ENCODE measurements at regions not wholly inside any gene's neighbourhood (a gene's known extent, or its start where the extent isn't known, plus 50 kb on each side); places are given as distances from the start of the nearest gene placed in this dataset.

DNA sequence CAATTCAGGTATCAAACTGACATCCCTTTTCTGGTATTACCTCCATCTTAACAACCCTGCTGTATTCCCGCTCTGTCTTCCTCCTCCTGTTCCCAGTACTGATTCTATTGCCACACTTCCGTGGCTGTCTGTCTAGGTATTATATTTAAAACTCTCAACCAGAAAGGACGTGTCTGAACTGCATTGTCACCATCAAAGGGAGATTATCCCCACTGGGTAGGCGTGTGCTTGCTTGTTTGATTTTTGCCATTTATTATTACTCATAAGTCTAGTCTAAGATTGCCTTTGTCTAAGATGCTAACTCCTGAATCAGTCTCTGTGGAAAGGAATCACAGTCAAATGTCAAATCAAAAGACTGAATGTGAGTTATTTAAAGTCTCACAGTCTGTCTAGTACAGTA lies 650.1 kb downstream of the KCNT2 start:
- TF ChIP-seq, protein P1, sequence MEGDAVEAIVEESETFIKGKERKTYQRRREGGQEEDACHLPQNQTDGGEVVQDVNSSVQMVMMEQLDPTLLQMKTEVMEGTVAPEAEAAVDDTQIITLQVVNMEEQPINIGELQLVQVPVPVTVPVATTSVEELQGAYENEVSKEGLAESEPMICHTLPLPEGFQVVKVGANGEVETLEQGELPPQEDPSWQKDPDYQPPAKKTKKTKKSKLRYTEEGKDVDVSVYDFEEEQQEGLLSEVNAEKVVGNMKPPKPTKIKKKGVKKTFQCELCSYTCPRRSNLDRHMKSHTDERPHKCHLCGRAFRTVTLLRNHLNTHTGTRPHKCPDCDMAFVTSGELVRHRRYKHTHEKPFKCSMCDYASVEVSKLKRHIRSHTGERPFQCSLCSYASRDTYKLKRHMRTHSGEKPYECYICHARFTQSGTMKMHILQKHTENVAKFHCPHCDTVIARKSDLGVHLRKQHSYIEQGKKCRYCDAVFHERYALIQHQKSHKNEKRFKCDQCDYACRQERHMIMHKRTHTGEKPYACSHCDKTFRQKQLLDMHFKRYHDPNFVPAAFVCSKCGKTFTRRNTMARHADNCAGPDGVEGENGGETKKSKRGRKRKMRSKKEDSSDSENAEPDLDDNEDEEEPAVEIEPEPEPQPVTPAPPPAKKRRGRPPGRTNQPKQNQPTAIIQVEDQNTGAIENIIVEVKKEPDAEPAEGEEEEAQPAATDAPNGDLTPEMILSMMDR (IDR thresholded peaks at IDR 0.05), result no peak
- TF ChIP-seq EZH2 (IDR thresholded peaks at IDR 0.05) (no peak), EZH2phosphoT487 (IDR thresholded peaks at IDR 0.05) (no peak)

Measured in neural progenitor cell (in vitro differentiated cells).